ENCODE measurements at regions not wholly inside any gene's neighbourhood (a gene's known extent, or its start where the extent isn't known, plus 50 kb on each side); places are given as distances from the start of the nearest gene placed in this dataset.

DNA sequence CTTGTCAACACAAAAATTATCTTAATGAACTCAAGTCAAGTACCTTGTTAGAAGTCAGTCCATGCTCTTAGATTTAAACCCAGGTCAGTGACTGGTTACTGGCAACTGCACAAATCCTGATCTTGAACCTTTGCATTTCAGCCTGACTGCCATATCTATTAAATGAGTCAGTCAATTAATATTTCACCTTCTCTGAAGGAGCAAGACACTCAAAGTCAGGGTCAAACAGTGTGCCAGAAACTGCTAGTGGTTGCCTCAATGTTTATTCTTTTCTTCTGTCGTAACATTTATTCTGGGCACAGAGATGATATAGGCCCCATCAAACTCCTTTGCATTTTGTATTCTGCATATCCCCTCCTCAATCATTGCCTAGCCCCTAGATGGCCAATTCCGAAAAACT is 193.9 kb upstream of the MOCS1 start:
- no peak for TF ChIP-seq YY1 (IDR thresholded peaks at IDR 0.05; ENCODE audit: insufficient read depth, insufficient read length)
- no peak for TF ChIP-seq ZNF274 (IDR thresholded peaks at IDR 0.05; ENCODE audit: low read depth, low read length)

All from NT2/D1 (cell line).